ENCODE measurements at regions not wholly inside any gene's neighbourhood (a gene's known extent, or its start where the extent isn't known, plus 50 kb on each side); places are given as distances from the start of the nearest gene placed in this dataset.

DNA sequence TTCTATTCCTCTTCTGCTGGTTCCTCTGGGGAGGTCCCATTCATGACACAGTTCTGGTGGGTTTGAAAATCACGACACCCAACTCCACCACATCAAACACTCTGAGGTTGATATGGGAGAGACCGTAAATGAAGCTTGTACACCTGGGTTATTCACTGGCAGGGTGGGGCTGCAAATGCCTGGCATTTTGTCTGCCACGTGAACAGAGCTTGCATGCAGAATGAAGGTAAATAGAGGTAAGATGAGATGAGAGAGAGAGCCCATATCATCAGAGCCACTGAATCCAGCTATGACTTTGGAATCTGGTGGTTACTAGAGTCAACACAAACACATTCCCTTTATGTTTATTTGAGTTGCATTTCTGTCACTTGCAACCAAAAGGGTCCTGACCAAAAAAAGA lies 97.4 kb downstream of the BANF2 start:
- no peak for DNase-seq (ENCODE audit: low read depth)
- H3K36me3 ChIP-seq (ENCODE audit: control insufficient read depth, insufficient read depth, low read length), result no peaks in the 10 kb centered on the region
- no peaks in the 10 kb centered on the region for H3K27me3 ChIP-seq (ENCODE audit: control insufficient read depth, insufficient read depth, low read length)
- no peak overlapping the region for H3K4me3 ChIP-seq (ENCODE audit: low read depth, low read length)
- TF ChIP-seq, protein P1, sequence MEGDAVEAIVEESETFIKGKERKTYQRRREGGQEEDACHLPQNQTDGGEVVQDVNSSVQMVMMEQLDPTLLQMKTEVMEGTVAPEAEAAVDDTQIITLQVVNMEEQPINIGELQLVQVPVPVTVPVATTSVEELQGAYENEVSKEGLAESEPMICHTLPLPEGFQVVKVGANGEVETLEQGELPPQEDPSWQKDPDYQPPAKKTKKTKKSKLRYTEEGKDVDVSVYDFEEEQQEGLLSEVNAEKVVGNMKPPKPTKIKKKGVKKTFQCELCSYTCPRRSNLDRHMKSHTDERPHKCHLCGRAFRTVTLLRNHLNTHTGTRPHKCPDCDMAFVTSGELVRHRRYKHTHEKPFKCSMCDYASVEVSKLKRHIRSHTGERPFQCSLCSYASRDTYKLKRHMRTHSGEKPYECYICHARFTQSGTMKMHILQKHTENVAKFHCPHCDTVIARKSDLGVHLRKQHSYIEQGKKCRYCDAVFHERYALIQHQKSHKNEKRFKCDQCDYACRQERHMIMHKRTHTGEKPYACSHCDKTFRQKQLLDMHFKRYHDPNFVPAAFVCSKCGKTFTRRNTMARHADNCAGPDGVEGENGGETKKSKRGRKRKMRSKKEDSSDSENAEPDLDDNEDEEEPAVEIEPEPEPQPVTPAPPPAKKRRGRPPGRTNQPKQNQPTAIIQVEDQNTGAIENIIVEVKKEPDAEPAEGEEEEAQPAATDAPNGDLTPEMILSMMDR (IDR thresholded peaks at IDR 0.05; ENCODE audit: insufficient read depth, low read length, poor library complexity, severe bottlenecking), result no peak

DNA sequence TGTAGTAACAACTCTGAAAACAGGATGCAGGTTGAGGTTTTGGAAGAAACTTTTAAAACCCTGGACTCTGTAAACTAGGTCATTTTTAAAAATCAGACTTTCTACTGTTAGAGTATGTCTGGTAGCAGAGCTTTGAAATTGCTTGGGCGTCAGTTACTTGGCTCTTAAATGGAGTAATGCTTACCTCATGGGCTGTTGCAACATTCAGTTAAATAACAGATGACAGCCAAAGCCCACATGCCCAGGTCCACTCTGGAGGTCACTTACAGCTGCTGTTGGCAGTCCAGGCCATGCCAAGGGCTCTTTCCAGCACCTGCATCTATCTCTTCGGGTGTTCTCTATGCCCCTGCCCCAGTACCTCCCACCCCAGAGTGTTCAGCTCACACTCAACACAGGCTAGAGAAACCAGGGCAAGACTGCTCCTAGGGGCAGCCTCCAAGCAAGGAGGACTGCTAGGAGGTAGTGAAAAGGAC lies 96.4 kb downstream of the BANF2 start:
- Histone ChIP-seq H3K4me3 (ENCODE audit: low read depth, low read length) (no peak overlapping the region), H3K27me3 (ENCODE audit: control insufficient read depth, insufficient read depth, low read length) (no peaks in the 10 kb centered on the region), H3K36me3 (ENCODE audit: control insufficient read depth, insufficient read depth, low read length) (no peaks in the 10 kb centered on the region)
- DNase-seq (ENCODE audit: low read depth), result no peak
- TF ChIP-seq, protein P1 (IDR thresholded peaks at IDR 0.05; ENCODE audit: insufficient read depth, low read length, poor library complexity, severe bottlenecking), result no peak

DNA sequence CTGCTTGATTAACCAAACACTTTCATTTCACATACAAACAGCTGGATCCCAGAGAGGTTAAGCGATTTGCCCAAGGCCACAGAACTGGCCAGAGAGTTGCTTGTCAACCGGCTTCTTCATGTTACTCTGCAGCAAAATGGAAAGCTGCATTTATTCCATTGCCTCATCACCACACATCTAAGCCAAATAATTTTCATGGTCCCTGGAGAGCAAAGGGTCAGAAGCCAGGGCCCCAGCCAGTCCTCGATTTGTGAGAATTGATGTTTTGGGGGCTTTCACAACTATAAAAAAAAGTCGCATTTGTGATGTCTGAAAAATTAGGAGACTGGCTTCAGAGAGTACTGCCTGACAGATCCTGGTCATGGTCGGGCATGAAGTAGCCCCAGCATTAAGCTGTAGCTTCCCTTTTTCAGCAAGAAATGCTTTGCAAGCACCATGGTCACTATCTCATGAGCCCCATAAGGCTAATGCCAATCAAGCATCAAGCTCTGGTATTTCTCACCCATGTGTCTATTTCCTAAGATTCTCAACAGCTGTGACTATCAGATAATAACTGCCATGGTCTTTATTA lies 95.8 kb downstream of the BANF2 start:
- H3K4me3 ChIP-seq (ENCODE audit: low read depth, low read length), result no peak overlapping the region
- DNase-seq (ENCODE audit: low read depth), result no peak
- H3K27me3 ChIP-seq (ENCODE audit: control insufficient read depth, insufficient read depth, low read length), result no peaks in the 10 kb centered on the region
- TF ChIP-seq, protein P1 (IDR thresholded peaks at IDR 0.05; ENCODE audit: insufficient read depth, low read length, poor library complexity, severe bottlenecking), result no peak
- no peaks in the 10 kb centered on the region for H3K36me3 ChIP-seq (ENCODE audit: control insufficient read depth, insufficient read depth, low read length)

DNA sequence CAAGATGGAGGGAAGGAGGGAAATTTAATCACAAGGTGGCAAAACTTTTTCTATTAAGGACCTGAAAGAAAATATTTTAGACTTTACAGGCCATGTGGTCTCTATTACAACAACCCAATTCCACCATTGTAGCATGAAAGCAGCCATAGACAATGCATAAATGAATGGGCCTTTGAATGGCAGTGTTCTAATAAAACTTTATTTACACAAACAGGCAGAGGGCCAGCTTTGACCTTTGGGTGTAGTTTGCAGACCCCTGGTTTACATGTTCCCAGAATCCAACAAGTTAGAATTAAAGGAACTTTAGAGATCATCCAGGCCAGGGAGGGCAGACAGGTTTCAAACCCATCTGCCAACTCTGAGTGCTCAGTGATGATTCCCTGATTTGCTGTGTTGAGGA lies 95.2 kb downstream of the BANF2 start:
- Histone ChIP-seq H3K27me3 (ENCODE audit: control insufficient read depth, insufficient read depth, low read length) (no peaks in the 10 kb centered on the region), H3K36me3 (ENCODE audit: control insufficient read depth, insufficient read depth, low read length) (no peaks in the 10 kb centered on the region), H3K4me3 (ENCODE audit: low read depth, low read length) (no peak overlapping the region)
- no peak for DNase-seq (ENCODE audit: low read depth)
- TF ChIP-seq, protein P1 (IDR thresholded peaks at IDR 0.05; ENCODE audit: insufficient read depth, low read length, poor library complexity, severe bottlenecking), result no peak

DNA sequence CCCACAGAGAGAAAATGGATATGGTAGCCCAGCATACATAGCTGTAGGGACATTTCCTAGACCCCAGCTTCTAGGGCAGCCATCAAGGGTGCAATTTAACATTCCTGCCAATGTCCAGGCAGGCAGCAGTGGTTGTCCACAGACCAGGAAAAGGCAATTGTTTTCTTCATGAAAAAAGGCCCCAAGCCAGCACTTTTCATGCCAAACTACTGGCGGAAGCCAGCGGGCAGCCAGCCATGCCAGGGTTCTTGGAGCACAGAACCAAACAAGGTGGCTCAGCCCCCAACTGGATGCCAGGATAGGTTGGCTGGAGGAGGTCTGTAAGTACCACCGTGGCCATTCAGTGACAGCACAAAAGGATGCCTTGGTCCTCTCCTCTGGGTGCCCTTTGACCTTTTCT lies 94.6 kb downstream of the BANF2 start:
- H3K27me3 ChIP-seq (ENCODE audit: control insufficient read depth, insufficient read depth, low read length), result no peaks in the 10 kb centered on the region
- TF ChIP-seq, protein P1 (IDR thresholded peaks at IDR 0.05; ENCODE audit: insufficient read depth, low read length, poor library complexity, severe bottlenecking), result no peak
- DNase-seq (ENCODE audit: low read depth), result no peak
- H3K36me3 ChIP-seq (ENCODE audit: control insufficient read depth, insufficient read depth, low read length), result no peaks in the 10 kb centered on the region
- no peak overlapping the region for H3K4me3 ChIP-seq (ENCODE audit: low read depth, low read length)

DNA sequence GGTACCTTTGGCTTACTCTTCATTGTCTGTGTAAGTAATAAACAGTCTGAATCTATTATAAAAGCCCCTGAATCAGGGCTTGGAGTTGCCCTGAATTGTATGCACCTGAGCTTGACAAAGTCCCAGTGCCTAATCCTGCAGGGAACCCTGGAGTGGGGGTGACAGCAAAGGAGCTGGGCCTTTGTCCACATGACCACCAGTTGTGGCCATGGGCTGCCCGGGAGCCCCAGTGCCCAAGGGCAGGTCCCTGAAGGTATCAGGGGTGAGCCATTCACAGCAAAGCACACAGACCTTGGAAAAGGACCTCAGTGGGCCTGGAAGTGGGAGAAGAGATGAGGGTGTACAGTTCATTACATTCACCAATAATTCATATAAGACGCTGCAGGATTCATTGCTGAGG lies 94.2 kb downstream of the BANF2 start:
- no peak overlapping the region for H3K4me3 ChIP-seq (ENCODE audit: low read depth, low read length)
- TF ChIP-seq, protein P1 (IDR thresholded peaks at IDR 0.05; ENCODE audit: insufficient read depth, low read length, poor library complexity, severe bottlenecking), result no peak
- no peaks in the 10 kb centered on the region for H3K27me3 ChIP-seq (ENCODE audit: control insufficient read depth, insufficient read depth, low read length)
- DNase-seq (ENCODE audit: low read depth), result no peak
- H3K36me3 ChIP-seq (ENCODE audit: control insufficient read depth, insufficient read depth, low read length), result no peaks in the 10 kb centered on the region

Data from kidney epithelial cell (primary cell).